GM12878 (cell line): ENCODE measurements at regions not wholly inside any gene's neighbourhood (a gene's known extent, or its start where the extent isn't known, plus 50 kb on each side); places are given as distances from the start of the nearest gene placed in this dataset.

Source experiments
- ATAC-seq: fragments of 200-7000 bp; cut with Tn5 transposase; 3 replicates; pipeline ENCODE4 v1.9.1; 2020; ENCODE audit warnings: mild to moderate bottlenecking, moderate library complexity
- BruUV-seq: library from RNA; stranded (reverse); fragments of 400-500 nt; replicated peaks from 2 replicates; lab custom pipeline; 2021; lab: Mats Ljungman, UMichigan
- CTCF ChIA-PET: fragments of 300-600 bp; sonication (Branson Sonifier 250); formaldehyde crosslinking; extraction: SDS; loops from one replicate; lab custom pipeline; 2021; ENCODE audit warnings: inconsistent platforms; lab: Yijun Ruan, JAX
- POLR2A ChIA-PET: fragments of 350-600 bp; formaldehyde crosslinking; extraction: SDS; loops from one replicate; lab custom pipeline; 2021; ENCODE audit warnings: inconsistent platforms; lab: Charles Lee
- RAD21 ChIA-PET: fragments of 300-600 bp; sonication (Branson Sonifier 250); formaldehyde crosslinking; loops from one replicate; lab custom pipeline; 2023; ENCODE audit warnings: antibody characterized with exemption; ENCODE audit not compliant: unreplicated experiment; lab: Charles Lee
- SMC1A ChIA-PET: fragments of 300-600 bp; sonication (Branson Sonifier 250); formaldehyde crosslinking; loops from one replicate; lab custom pipeline; 2023; ENCODE audit not compliant: unreplicated experiment, uncharacterized antibody; lab: Charles Lee
- DNase-seq: peaks from one replicate; pipeline ENCODE4 v3.0.0-alpha.2; 2011; ENCODE audit warnings: low read depth, low spot score
- FAIRE-seq: peaks from 3 replicates; lab custom pipeline; 2011; peaks lifted over from hg19 to GRCh38; lab: Jason Lieb, UNC
- H2AFZ ChIP-seq: 2 replicates; pipeline ENCODE4 v1.6.0; 2011; ENCODE audit warnings: low read depth, low read length, control low read depth; ENCODE audit not compliant: control insufficient read depth
- H3K27ac ChIP-seq: 2 replicates; pipeline ENCODE4 v1.5.1; 2011; ENCODE audit warnings: control low read depth; ENCODE audit not compliant: control insufficient read depth, insufficient read depth
- H3K27me3 ChIP-seq, 2 experiments: replicated peaks in 1 of 2; 2 replicates each; pipeline versions ENCODE4 v1.6.0 to v1.6.1; 2011; ENCODE audit warnings: low read length in 1 of 2; ENCODE audit not compliant: control insufficient read depth in 2 of 2, insufficient read depth in 2 of 2
- H3K36me3 ChIP-seq, 2 experiments: 2 replicates each; pipeline ENCODE4 v1.5.1; 2011; ENCODE audit warnings: low read length in 1 of 2; ENCODE audit not compliant: control insufficient read depth in 2 of 2, insufficient read depth in 2 of 2
- H3K4me1 ChIP-seq: 2 replicates; pipeline ENCODE4 v1.6.1; 2011; ENCODE audit warnings: mild to moderate bottlenecking, low read length, moderate library complexity, mixed read lengths; ENCODE audit not compliant: control insufficient read depth, insufficient read depth
- H3K4me2 ChIP-seq: 2 replicates; pipeline ENCODE4 v1.6.0; 2011; ENCODE audit warnings: control low read depth; ENCODE audit not compliant: control insufficient read depth, insufficient read depth
- H3K4me3 ChIP-seq: fragments of 200-600 bp; sonication (generic); 2 replicates; pipeline ENCODE4 v1.5.1; 2016
- H3K79me2 ChIP-seq: 2 replicates; pipeline ENCODE4 v1.6.0; 2011; ENCODE audit warnings: low read length; ENCODE audit not compliant: control insufficient read depth, insufficient read depth
- H3K9ac ChIP-seq: 2 replicates; pipeline ENCODE4 v1.8.0; 2011; ENCODE audit warnings: low read length, control low read depth, mixed read lengths; ENCODE audit not compliant: control insufficient read depth, insufficient read depth
- H3K9me3 ChIP-seq: replicated peaks from 3 replicates; pipeline ENCODE4 v1.5.1; 2011; ENCODE audit warnings: mild to moderate bottlenecking, low read length; ENCODE audit not compliant: control insufficient read depth, insufficient read depth
- H4K20me1 ChIP-seq: 2 replicates; pipeline ENCODE4 v1.6.0; 2011; ENCODE audit not compliant: control insufficient read depth, insufficient read depth
- BRCA1 ChIP-seq: IDR thresholded peaks from 2 replicates; pipeline ENCODE4 v1.6.1; 2011; ENCODE audit warnings: low read depth, low read length, improper control_type of control experiment
- CUX1 ChIP-seq: IDR thresholded peaks from 2 replicates; pipeline ENCODE4 v1.6.1; 2012; ENCODE audit warnings: improper control_type of control experiment, low read depth, low read length; ENCODE audit not compliant: insufficient replicate concordance
- POLR2AphosphoS2 ChIP-seq: IDR thresholded peaks from 2 replicates; pipeline ENCODE4 v1.6.1; 2011; ENCODE audit warnings: low read depth, mild to moderate bottlenecking, low read length, improper control_type of control experiment, moderate library complexity
- TCF3 ChIP-seq: IDR thresholded peaks from 2 replicates; pipeline ENCODE4 v1.6.1; 2012; ENCODE audit warnings: low read depth, mild to moderate bottlenecking, low read length, borderline replicate concordance; ENCODE audit not compliant: insufficient read depth
- ZBTB4 ChIP-seq: fragments of 450-650 bp; formaldehyde crosslinking; IDR thresholded peaks from 2 replicates; pipeline ENCODE4 v1.4.0; 2022; ENCODE audit warnings: mild to moderate bottlenecking, moderate library complexity
- in situ Hi-C: fragments of 300-500 bp; cut with MboI; formaldehyde crosslinking; loops from 9 replicates; pipeline ENCODE4 v1.14.3; 2018; ENCODE audit warnings: mixed read lengths
- intact Hi-C: fragments of 100-400 bp; cut with micrococcal nuclease; formaldehyde crosslinking; loops from one replicate; pipeline ENCODE4 v1.14.2; 2022; ENCODE audit not compliant: unreplicated experiment
- TF ChIP-seq, protein P1 (sequence below): fragments of 450-650 bp; IDR thresholded peaks from 2 replicates; pipeline ENCODE4 v1.6.1; 2017; ENCODE audit warnings: antibody characterized with exemption, mild to moderate bottlenecking, moderate library complexity

DNA sequence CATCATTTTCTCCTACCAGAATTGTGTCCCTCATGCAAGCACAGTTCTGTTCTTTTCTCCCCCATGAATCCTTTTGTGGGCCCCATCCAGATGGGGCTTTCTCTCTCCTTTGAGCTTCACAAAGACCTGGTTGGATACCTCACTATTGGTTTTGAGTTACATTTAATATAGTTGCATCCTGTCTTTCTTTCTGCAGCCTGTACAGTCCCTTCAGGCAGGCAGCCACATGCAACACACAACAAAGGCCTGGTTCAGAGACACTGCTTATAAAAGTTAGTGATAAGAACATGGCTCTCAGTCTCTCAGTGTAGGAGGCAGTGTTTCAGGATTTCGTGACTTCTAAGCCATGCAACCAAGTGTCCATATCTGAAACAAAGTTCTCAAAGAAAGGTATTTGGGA, 70.6 kb upstream of the PAGE3 start (continued):
- no peak for TF ChIP-seq CUX1
- no peak for TF ChIP-seq POLR2AphosphoS2
- no peak for TF ChIP-seq ZBTB4
- TF ChIP-seq BRCA1: no peak
- TF ChIP-seq TCF3: no peak

DNA sequence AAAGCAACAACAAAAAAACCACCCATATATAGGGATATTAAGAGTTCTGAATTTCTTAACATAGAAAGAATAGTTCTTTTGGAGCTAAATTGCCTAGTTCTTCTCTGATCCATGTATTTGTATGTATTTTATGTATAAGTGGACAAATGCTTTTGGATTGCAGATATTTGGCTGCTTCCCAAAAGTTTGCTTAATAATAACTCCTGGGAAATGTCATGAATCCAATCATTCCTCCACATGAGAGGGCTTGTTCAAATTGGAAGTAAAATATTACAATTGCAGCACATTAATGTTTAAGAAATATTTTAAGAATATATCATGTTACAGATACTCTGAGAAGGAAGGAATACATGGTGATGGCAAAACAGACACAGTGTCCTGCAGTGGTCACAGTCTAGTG, 71.5 kb upstream of the PAGE3 start:
- Histone ChIP-seq H3K4me1 (no peaks in the 10 kb centered on the region), H3K9ac (no peak overlapping the region), H3K27ac (no peak overlapping the region), H3K36me3 (no peaks in the 10 kb centered on the region), H3K4me2 (no peak overlapping the region), H3K9me3 (no peaks in the 10 kb centered on the region), H2AFZ (no peak overlapping the region), H3K27me3 (no peaks in the 10 kb centered on the region), H3K79me2 (no peaks in the 10 kb centered on the region), H3K4me3 (no peak overlapping the region), H4K20me1 (no peaks in the 10 kb centered on the region)
- BruUV-seq: no TSS peak
- POLR2A ChIA-PET: no interaction called here
- in situ Hi-C loops (no loop called here), intact Hi-C loops (no loop called here)
- FAIRE-seq: no peak
- ATAC-seq: no peak
- DNase-seq: no peak
- SMC1A ChIA-PET: no interaction called here
- RAD21 ChIA-PET: no interaction called here
- CTCF ChIA-PET: no interaction called here
- TF ChIP-seq CUX1: no peak
- TF ChIP-seq, protein P1, sequence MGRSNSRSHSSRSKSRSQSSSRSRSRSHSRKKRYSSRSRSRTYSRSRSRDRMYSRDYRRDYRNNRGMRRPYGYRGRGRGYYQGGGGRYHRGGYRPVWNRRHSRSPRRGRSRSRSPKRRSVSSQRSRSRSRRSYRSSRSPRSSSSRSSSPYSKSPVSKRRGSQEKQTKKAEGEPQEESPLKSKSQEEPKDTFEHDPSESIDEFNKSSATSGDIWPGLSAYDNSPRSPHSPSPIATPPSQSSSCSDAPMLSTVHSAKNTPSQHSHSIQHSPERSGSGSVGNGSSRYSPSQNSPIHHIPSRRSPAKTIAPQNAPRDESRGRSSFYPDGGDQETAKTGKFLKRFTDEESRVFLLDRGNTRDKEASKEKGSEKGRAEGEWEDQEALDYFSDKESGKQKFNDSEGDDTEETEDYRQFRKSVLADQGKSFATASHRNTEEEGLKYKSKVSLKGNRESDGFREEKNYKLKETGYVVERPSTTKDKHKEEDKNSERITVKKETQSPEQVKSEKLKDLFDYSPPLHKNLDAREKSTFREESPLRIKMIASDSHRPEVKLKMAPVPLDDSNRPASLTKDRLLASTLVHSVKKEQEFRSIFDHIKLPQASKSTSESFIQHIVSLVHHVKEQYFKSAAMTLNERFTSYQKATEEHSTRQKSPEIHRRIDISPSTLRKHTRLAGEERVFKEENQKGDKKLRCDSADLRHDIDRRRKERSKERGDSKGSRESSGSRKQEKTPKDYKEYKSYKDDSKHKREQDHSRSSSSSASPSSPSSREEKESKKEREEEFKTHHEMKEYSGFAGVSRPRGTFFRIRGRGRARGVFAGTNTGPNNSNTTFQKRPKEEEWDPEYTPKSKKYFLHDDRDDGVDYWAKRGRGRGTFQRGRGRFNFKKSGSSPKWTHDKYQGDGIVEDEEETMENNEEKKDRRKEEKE: no peak
